Heart left ventricle (tissue), 13 donors: ENCODE measurements at regions not wholly inside any gene's neighbourhood (a gene's known extent, or its start where the extent isn't known, plus 50 kb on each side); places are given as distances from the start of the nearest gene placed in this dataset.

ENCODE experiments used
- POLR2A ChIP-seq, 2 donors: fragments of 450-650 bp; IDR thresholded peaks; one replicate each; pipeline ENCODE4 v1.6.1; 2017; ENCODE audit warnings: antibody characterized with exemption in 2 of 2, mild to moderate bottlenecking in 2 of 2, moderate library complexity in 2 of 2
- TF ChIP-seq, protein P1 (sequence below), 12 donors: fragments of 200-600 bp; sonication (generic) in 4 of 12; IDR thresholded peaks; one replicate each; pipeline versions ENCODE4 v1.5.0 to v1.8.0; 2018 to 2022; ENCODE audit warnings: antibody characterized with exemption in 12 of 12, mild to moderate bottlenecking in 5 of 12
- donor health status: ischemic (EF 13 %, LVEDD 7.1; RV severe dilation, severe dysfunction).
- donor health status: DM: no; HTN: yes; CAD: no.
- donor health status: DM: no; HTN: no; CAD: no.
- donor health status: ischemic (EF 25% LVEDD 6.9; RV normal size, moderate dysfunction).
- donor health status: ischemic (EF 25% LVEDD 5.7; RV mildly dilated, moderate dysfunction).
- donor health status: ischemic (EF 35%, LVEDD 5.7; RV mildly dilated, moderate dysfunction).
- donor health status: nonischemic (EF 11% LVEDD 7.7; RV severe dilation, severe dysfunction).
- donor health status: DM: yes; HTN: yes; CAD: no.
- donor health status: PGD.
- donor health status: ischemic (EF 29% LVEDD 5.4; RV normal size, mild dysfunction).
- donor health status: nonischemic (EF 23%, LVEDD 6.1; RV moderate dilation, normal function).

DNA sequence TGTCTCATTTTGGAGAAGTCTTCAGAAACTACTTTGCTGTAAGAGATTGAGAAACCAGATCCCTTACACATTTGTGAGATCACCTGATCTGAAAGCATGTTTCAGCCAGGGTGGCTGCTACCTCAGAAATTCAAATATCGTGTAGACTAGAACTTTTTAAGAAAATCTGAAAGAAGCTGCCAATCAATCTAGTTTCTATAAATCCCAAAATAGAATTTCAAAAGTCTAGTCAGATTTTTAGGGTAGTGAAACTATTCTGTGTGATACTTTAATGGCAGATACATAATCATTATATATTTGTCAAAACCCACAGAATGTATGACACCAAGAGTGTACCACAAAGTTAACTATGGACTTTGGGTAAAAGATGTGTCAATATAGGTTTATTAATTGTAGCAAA lies 79.9 kb upstream of the PLPPR5 start:
- no peak for TF ChIP-seq POLR2A (IDR thresholded peaks at IDR 0.05)
- TF ChIP-seq, protein P1, sequence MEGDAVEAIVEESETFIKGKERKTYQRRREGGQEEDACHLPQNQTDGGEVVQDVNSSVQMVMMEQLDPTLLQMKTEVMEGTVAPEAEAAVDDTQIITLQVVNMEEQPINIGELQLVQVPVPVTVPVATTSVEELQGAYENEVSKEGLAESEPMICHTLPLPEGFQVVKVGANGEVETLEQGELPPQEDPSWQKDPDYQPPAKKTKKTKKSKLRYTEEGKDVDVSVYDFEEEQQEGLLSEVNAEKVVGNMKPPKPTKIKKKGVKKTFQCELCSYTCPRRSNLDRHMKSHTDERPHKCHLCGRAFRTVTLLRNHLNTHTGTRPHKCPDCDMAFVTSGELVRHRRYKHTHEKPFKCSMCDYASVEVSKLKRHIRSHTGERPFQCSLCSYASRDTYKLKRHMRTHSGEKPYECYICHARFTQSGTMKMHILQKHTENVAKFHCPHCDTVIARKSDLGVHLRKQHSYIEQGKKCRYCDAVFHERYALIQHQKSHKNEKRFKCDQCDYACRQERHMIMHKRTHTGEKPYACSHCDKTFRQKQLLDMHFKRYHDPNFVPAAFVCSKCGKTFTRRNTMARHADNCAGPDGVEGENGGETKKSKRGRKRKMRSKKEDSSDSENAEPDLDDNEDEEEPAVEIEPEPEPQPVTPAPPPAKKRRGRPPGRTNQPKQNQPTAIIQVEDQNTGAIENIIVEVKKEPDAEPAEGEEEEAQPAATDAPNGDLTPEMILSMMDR (IDR thresholded peaks at IDR 0.05), result no peak
